PC-9 (cell line): ENCODE measurements at regions not wholly inside any gene's neighbourhood (a gene's known extent, or its start where the extent isn't known, plus 50 kb on each side); places are given as distances from the start of the nearest gene placed in this dataset.

Source experiments
- BruUV-seq: library from RNA; stranded (reverse); fragments of 400-500 nt; replicated peaks from 2 replicates; lab custom pipeline; 2021; lab: Mats Ljungman, UMichigan
- CTCF ChIA-PET: fragments of 300-600 bp; sonication (Branson Sonifier 250); formaldehyde crosslinking; loops from one replicate; lab custom pipeline; 2022; ENCODE audit warnings: antibody characterized with exemption; lab: Charles Lee
- POLR2A ChIA-PET: fragments of 300-600 bp; sonication (Branson Sonifier 250); formaldehyde crosslinking; loops from one replicate; lab custom pipeline; 2022; ENCODE audit warnings: antibody characterized with exemption; ENCODE audit not compliant: unreplicated experiment; lab: Charles Lee
- DNase-seq, 2 experiments: peaks; one replicate each; pipeline versions ENCODE4 v3.0.0 to v3.0.0-alpha.2; 2015 to 2022; ENCODE audit warnings: mixed read lengths in 1 of 2
- H2AFZ ChIP-seq: fragments of 200-600 bp; sonication (generic); 2 replicates; pipeline ENCODE4 v1.8.1; 2017; ENCODE audit warnings: antibody characterized with exemption
- H3F3A ChIP-seq: fragments of 200-600 bp; sonication (generic); 2 replicates; pipeline ENCODE4 v1.8.1; 2017; ENCODE audit warnings: antibody characterized with exemption, mild to moderate bottlenecking, low read depth; ENCODE audit not compliant: insufficient read depth
- H3K27ac ChIP-seq: fragments of 200-600 bp; sonication (generic); 2 replicates; pipeline ENCODE4 v1.6.1; 2016; ENCODE audit warnings: mixed run types
- H3K27me3 ChIP-seq: fragments of 200-600 bp; sonication (generic); 2 replicates; pipeline ENCODE4 v1.6.1; 2016; ENCODE audit warnings: low read depth, mixed run types; ENCODE audit not compliant: insufficient read depth
- H3K36me3 ChIP-seq: fragments of 200-600 bp; sonication (generic); 2 replicates; pipeline ENCODE4 v1.6.1; 2016; ENCODE audit warnings: low read depth, mixed run types
- H3K4me1 ChIP-seq: fragments of 200-600 bp; sonication (generic); replicated peaks from 2 replicates; pipeline ENCODE4 v1.6.1; 2016; ENCODE audit warnings: mixed run types; ENCODE audit not compliant: insufficient read depth
- H3K4me2 ChIP-seq: fragments of 200-600 bp; sonication (generic); 2 replicates; pipeline ENCODE4 v1.6.1; 2017; ENCODE audit warnings: mixed run types
- H3K4me3 ChIP-seq: fragments of 200-600 bp; sonication (generic); 2 replicates; pipeline ENCODE4 v1.6.1; 2016; ENCODE audit warnings: mixed run types
- H3K79me2 ChIP-seq: fragments of 200-600 bp; sonication (generic); 2 replicates; pipeline ENCODE4 v1.6.1; 2017; ENCODE audit warnings: low read depth, mixed run types
- H3K9me2 ChIP-seq: fragments of 200-600 bp; sonication (generic); 2 replicates; pipeline ENCODE4 v1.8.1; 2017; ENCODE audit warnings: mild to moderate bottlenecking; ENCODE audit not compliant: insufficient read depth
- H3K9me3 ChIP-seq: fragments of 200-600 bp; sonication (generic); 2 replicates; pipeline ENCODE4 v1.8.1; 2016; ENCODE audit warnings: low read depth; ENCODE audit not compliant: insufficient read depth
- H4K20me1 ChIP-seq: fragments of 200-600 bp; sonication (generic); 2 replicates; pipeline ENCODE4 v1.8.1; 2017; ENCODE audit not compliant: insufficient read depth
- CTCF ChIP-seq: fragments of 200-600 bp; sonication (generic); conservative IDR thresholded peaks from 2 replicates; pipeline ENCODE4 v1.6.1; 2017; ENCODE audit warnings: mixed run types, antibody characterized with exemption, mild to moderate bottlenecking, moderate library complexity
- EZH2 ChIP-seq: fragments of 200-600 bp; sonication (generic); IDR thresholded peaks from 2 replicates; pipeline ENCODE4 v1.8.0; 2017; ENCODE audit warnings: antibody characterized with exemption, low read depth
- intact Hi-C: fragments of 100-400 bp; cut with micrococcal nuclease; formaldehyde crosslinking; loops from one replicate; pipeline ENCODE4 v1.10.0; 2022; ENCODE audit not compliant: unreplicated experiment

DNA sequence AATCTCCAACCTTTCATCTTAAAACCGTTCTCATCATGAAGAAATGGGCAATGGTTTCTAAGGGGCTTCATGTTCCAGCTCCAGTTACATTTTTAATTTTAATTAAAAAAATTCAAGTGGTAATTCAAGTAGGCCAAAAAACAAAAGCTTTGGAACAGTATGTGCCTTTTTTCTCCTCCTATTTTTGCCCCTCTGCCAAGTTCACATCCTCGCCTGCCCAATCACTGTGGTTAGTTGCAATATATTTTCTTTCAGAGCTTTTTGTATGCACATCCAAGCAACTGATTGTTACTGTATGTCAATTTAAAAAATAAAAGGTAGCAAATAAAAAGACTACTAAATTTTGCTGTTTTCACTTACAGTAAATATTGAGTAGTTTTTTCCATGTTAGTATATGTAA lies 99.8 kb upstream of the B3GAT2 start:
- Histone ChIP-seq H3K9me2 (no peaks in the 10 kb centered on the region; the same call in 1 of the 2 replicates), H4K20me1 (no peaks in the 10 kb centered on the region), H3K4me3 (no peak overlapping the region), H3K79me2 (no peaks in the 10 kb centered on the region), H3K36me3 (no peaks in the 10 kb centered on the region), H3K4me1 (no peaks in the 10 kb centered on the region), H3F3A (no peaks in the 10 kb centered on the region), H3K4me2 (no peak overlapping the region), H2AFZ (no peak overlapping the region), H3K27ac (no peak overlapping the region), H3K27me3 (no peaks in the 10 kb centered on the region), H3K9me3 (no peaks in the 10 kb centered on the region)
- intact Hi-C loops: no loop called here
- ChIA-PET POLR2A (no interaction called here), CTCF (no interaction called here)
- no peak for DNase-seq
- TF ChIP-seq EZH2: no peak
- no peak for TF ChIP-seq CTCF
- no TSS peak for BruUV-seq

DNA sequence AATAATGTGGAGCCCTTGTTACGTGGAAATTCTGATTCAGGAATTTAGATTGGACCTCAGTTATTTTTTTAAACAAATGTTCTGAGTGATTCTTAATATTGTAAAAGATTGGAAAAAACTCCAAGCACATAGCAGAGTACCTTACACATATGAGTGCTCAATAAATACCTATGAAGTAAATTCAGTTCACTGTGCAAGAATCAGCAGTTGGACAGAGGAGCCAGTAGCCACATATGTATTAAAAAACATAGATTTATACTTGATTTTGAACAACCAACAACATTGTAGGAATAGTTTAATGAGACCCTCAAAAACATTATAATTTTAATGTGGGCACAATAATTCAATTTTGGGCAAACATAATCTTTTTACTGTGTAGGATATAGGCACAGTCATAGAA lies 109.3 kb upstream of the B3GAT2 start:
- no peaks in the 10 kb centered on the region for H3K4me1 ChIP-seq
- H2AFZ ChIP-seq: no peak overlapping the region
- no peaks in the 10 kb centered on the region for H3K9me3 ChIP-seq
- H3F3A ChIP-seq: no peaks in the 10 kb centered on the region
- H3K4me2 ChIP-seq: no peak overlapping the region
- H3K4me3 ChIP-seq: no peak overlapping the region
- DNase-seq: no peak
- no peaks in the 10 kb centered on the region for H3K36me3 ChIP-seq
- intact Hi-C loops: no loop called here
- ChIA-PET POLR2A (no interaction called here), CTCF (no interaction called here)
- H3K27me3 ChIP-seq: no peaks in the 10 kb centered on the region
- H3K9me2 ChIP-seq: no peaks in the 10 kb centered on the region; the same call in 1 of the 2 replicates
- no peak overlapping the region for H3K27ac ChIP-seq
- TF ChIP-seq EZH2 (no peak), CTCF (no peak)
- no peaks in the 10 kb centered on the region for H3K79me2 ChIP-seq
- H4K20me1 ChIP-seq: no peaks in the 10 kb centered on the region
- BruUV-seq: no TSS peak

GRCh38 chr6:71067816-71068215 lies 111.0 kb upstream of the B3GAT2 start:
- no peak overlapping the region for H3K27ac ChIP-seq
- H3K9me2 ChIP-seq: no peaks in the 10 kb centered on the region
- no peaks in the 10 kb centered on the region for H3K79me2 ChIP-seq
- H3K9me3 ChIP-seq: no peaks in the 10 kb centered on the region
- H3K4me2 ChIP-seq: no peak overlapping the region
- no peaks in the 10 kb centered on the region for H4K20me1 ChIP-seq
- no peak overlapping the region for H2AFZ ChIP-seq
- CTCF ChIA-PET: no interaction called here
- POLR2A ChIA-PET: no interaction called here
- H3K4me1 ChIP-seq: no peaks in the 10 kb centered on the region
- H3K27me3 ChIP-seq: no peaks in the 10 kb centered on the region
- intact Hi-C loops: no loop called here
- no peak for DNase-seq
- TF ChIP-seq EZH2 (no peak), CTCF (no peak)
- BruUV-seq: no TSS peak
- no peaks in the 10 kb centered on the region for H3K36me3 ChIP-seq
- H3F3A ChIP-seq: no peaks in the 10 kb centered on the region
- no peak overlapping the region for H3K4me3 ChIP-seq
